Neural cell (in vitro differentiated cells): ENCODE measurements at regions not wholly inside any gene's neighbourhood (a gene's known extent, or its start where the extent isn't known, plus 50 kb on each side); places are given as distances from the start of the nearest gene placed in this dataset.

Source experiments
- H2AFZ ChIP-seq: fragments of 200-600, 300-800 bp; sonication (generic), shearing (Covaris generic); 2 replicates; pipeline ENCODE4 v1.6.0; 2014; ENCODE audit warnings: low read depth, mild to moderate bottlenecking, antibody characterized with exemption, low read length, moderate library complexity
- H3F3A ChIP-seq: fragments of 200-600 bp; shearing (Covaris generic); 2 replicates; pipeline ENCODE4 v1.6.1; 2016; ENCODE audit warnings: mild to moderate bottlenecking, moderate library complexity, mixed read lengths, antibody characterized with exemption, low read length; ENCODE audit not compliant: insufficient read depth, poor library complexity, severe bottlenecking
- H3K27ac ChIP-seq: fragments of 200-600, 300-800 bp; sonication (generic), shearing (Covaris generic); 2 replicates; pipeline ENCODE4 v1.5.1; 2014; ENCODE audit warnings: mild to moderate bottlenecking, low read length, moderate library complexity
- H3K27me3 ChIP-seq: fragments of 300-800, 200-600 bp; sonication (generic), shearing (Covaris generic); 2 replicates; pipeline ENCODE4 v1.6.0; 2014; ENCODE audit warnings: mild to moderate bottlenecking, low read depth, low read length, moderate library complexity; ENCODE audit not compliant: insufficient read depth
- H3K36me3 ChIP-seq: fragments of 300-800, 200-600 bp; sonication (generic), shearing (Covaris generic); 2 replicates; pipeline ENCODE4 v1.5.1; 2014; ENCODE audit warnings: mild to moderate bottlenecking, antibody characterized with exemption, low read length, moderate library complexity; ENCODE audit not compliant: insufficient read depth
- H3K4me2 ChIP-seq: fragments of 300-800, 200-600 bp; sonication (generic), shearing (Covaris generic); 2 replicates; pipeline ENCODE4 v1.6.0; 2014; ENCODE audit warnings: mild to moderate bottlenecking, low read length
- H3K4me3 ChIP-seq: fragments of 300-800, 200-600 bp; sonication (generic), shearing (Covaris generic); 2 replicates; pipeline ENCODE4 v1.5.1; 2014; ENCODE audit warnings: mild to moderate bottlenecking, low read length, moderate library complexity
- H3K79me2 ChIP-seq: fragments of 200-600 bp; shearing (Covaris generic); replicated peaks from 2 replicates; pipeline ENCODE4 v1.6.0; 2014; ENCODE audit warnings: mild to moderate bottlenecking, low read length, moderate library complexity; ENCODE audit not compliant: insufficient read depth
- H3K9ac ChIP-seq: fragments of 300-800, 200-600 bp; sonication (generic), shearing (Covaris generic); 2 replicates; pipeline ENCODE4 v1.6.1; 2016; ENCODE audit warnings: mild to moderate bottlenecking, low read length, mixed read lengths
- H3K9me2 ChIP-seq: fragments of 200-600 bp; shearing (Covaris generic); 2 replicates; pipeline ENCODE4 v1.6.1; 2016; ENCODE audit warnings: mild to moderate bottlenecking, low read length, mixed read lengths; ENCODE audit not compliant: insufficient read depth
- H3K9me3 ChIP-seq: fragments of 200-600, 300-800 bp; sonication (generic), shearing (Covaris generic); 2 replicates; pipeline ENCODE4 v1.6.1; 2016; ENCODE audit warnings: mild to moderate bottlenecking, mixed run types, low read length, moderate library complexity, mixed read lengths
- H4K20me1 ChIP-seq: fragments of 200-600 bp; shearing (Covaris generic); 2 replicates; pipeline ENCODE4 v1.6.1; 2016; ENCODE audit warnings: mild to moderate bottlenecking, mixed run types; ENCODE audit not compliant: insufficient read depth
- CTCF ChIP-seq: fragments of 450-650 bp; IDR thresholded peaks from 2 replicates; pipeline ENCODE4 v1.5.1; 2014; ENCODE audit warnings: antibody characterized with exemption, mild to moderate bottlenecking, moderate library complexity; ENCODE audit not compliant: poor library complexity, severe bottlenecking
- EP300 ChIP-seq: fragments of 450-650 bp; conservative IDR thresholded peaks from 2 replicates; pipeline ENCODE4 v1.6.1; 2014; ENCODE audit warnings: antibody characterized with exemption, mild to moderate bottlenecking, moderate library complexity; ENCODE audit not compliant: poor library complexity, severe bottlenecking
- EZH2 ChIP-seq: fragments of 200-600, 300-800 bp; shearing (Covaris generic), sonication (generic); IDR thresholded peaks from 2 replicates; pipeline ENCODE4 v1.6.1; 2014; ENCODE audit warnings: antibody characterized with exemption, low read length, borderline replicate concordance, mild to moderate bottlenecking; ENCODE audit not compliant: insufficient read depth, poor library complexity, severe bottlenecking
- MXI1 ChIP-seq: fragments of 450-650 bp; conservative IDR thresholded peaks from 2 replicates; pipeline ENCODE4 v1.6.1; 2014; ENCODE audit warnings: antibody characterized with exemption, mild to moderate bottlenecking; ENCODE audit not compliant: poor library complexity, severe bottlenecking
- POLR2AphosphoS5 ChIP-seq: IDR thresholded peaks from 2 replicates; pipeline ENCODE4 v1.6.1; 2012
- RAD21 ChIP-seq: fragments of 450-650 bp; conservative IDR thresholded peaks from 2 replicates; pipeline ENCODE4 v1.6.1; 2014; ENCODE audit warnings: antibody characterized with exemption, mild to moderate bottlenecking, moderate library complexity
- REST ChIP-seq: IDR thresholded peaks from 2 replicates; pipeline ENCODE4 v1.6.1; 2012; ENCODE audit warnings: borderline replicate concordance
- SMC3 ChIP-seq: fragments of 450-650 bp; conservative IDR thresholded peaks from 2 replicates; pipeline ENCODE4 v1.6.1; 2014; ENCODE audit warnings: antibody characterized with exemption, mild to moderate bottlenecking, moderate library complexity; ENCODE audit not compliant: poor library complexity
- TAF1 ChIP-seq: IDR thresholded peaks from 2 replicates; pipeline ENCODE4 v1.6.1; 2012; ENCODE audit warnings: low read depth

GRCh38 chr10:78405231-78405630 lies 371.6 kb downstream of the RPS24 start:
- Histone ChIP-seq H2AFZ (no peak overlapping the region), H3K9me2 (no peaks in the 10 kb centered on the region), H3K27ac (no peak overlapping the region), H3K79me2 (no peaks in the 10 kb centered on the region), H4K20me1 (no peaks in the 10 kb centered on the region), H3K36me3 (no peaks in the 10 kb centered on the region), H3K4me2 (no peak overlapping the region), H3K9ac (no peak overlapping the region), H3K9me3 (no peaks in the 10 kb centered on the region), H3K4me3 (no peak overlapping the region), H3K27me3 (no peaks in the 10 kb centered on the region), H3F3A (no peaks in the 10 kb centered on the region)
- TF ChIP-seq TAF1 (no peak), EP300 (no peak), CTCF (no peak), POLR2AphosphoS5 (no peak), SMC3 (no peak), RAD21 (no peak), REST (no peak), EZH2 (no peak), MXI1 (no peak)

- Histone ChIP-seq H4K20me1 (no peaks in the 10 kb centered on the region), H3K4me3 (no peak overlapping the region)
- TF ChIP-seq MXI1 (no peak), CTCF (no peak), EP300 (no peak), SMC3 (no peak), REST (no peak), RAD21 (no peak), POLR2AphosphoS5 (no peak), EZH2 (no peak), TAF1 (no peak)
Measured at GRCh38 chr10:78405736-78406135, 372.1 kb downstream of the RPS24 start.

More at GRCh38 chr10:78405736-78406135, 372.1 kb downstream of the RPS24 start:
- H3K9ac ChIP-seq, result no peak overlapping the region
- no peak overlapping the region for H3K4me2 ChIP-seq
- H3K27ac ChIP-seq, result no peak overlapping the region
- H3K36me3 ChIP-seq, result no peaks in the 10 kb centered on the region
- H2AFZ ChIP-seq, result no peak overlapping the region
- no peaks in the 10 kb centered on the region for H3K79me2 ChIP-seq
- no peaks in the 10 kb centered on the region for H3F3A ChIP-seq
- H3K27me3 ChIP-seq, result no peaks in the 10 kb centered on the region
- no peaks in the 10 kb centered on the region for H3K9me2 ChIP-seq
- no peaks in the 10 kb centered on the region for H3K9me3 ChIP-seq
